ENCODE measurements at regions not wholly inside any gene's neighbourhood (a gene's known extent, or its start where the extent isn't known, plus 50 kb on each side); places are given as distances from the start of the nearest gene placed in this dataset.

DNA sequence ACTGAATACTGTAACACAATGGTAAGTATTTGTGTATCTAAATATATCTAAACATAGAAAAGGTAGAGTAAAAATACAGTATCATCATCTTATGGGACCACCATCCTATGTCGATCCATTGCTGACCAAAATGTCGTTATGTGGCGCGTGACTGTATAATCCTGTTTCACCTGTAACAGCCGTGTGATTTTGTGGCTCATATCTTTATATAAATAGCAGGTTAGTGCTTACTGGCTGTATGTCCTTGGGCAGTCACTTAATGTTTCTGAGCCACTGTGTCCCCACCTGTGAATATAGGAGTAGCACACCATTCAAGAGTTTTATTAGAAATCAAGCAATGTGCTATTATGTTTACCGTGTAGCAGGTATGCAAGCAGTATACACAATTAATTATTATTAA lies 226.2 kb upstream of the FAT1 start:
- H3K4me1 Mint-ChIP-seq: no peaks in the 10 kb centered on the region
- no peaks in the 10 kb centered on the region for H3K79me2 ChIP-seq (ENCODE audit: insufficient read depth, low read length)
- peaks cover 0 to 10% (median 3%) of the 10 kb centered on the region in 7 donors for H3K9me3 Mint-ChIP-seq
- H3K27ac ChIP-seq (ENCODE audit: low read depth in 1 of 2, low read length in 2 of 2): no peak overlapping the region
- no peaks in the 10 kb centered on the region for H3K36me3 Mint-ChIP-seq
- H3K9ac ChIP-seq (ENCODE audit: insufficient read depth, low read length, poor library complexity, severe bottlenecking): no peak overlapping the region
- intact Hi-C loops (cut with micrococcal nuclease): no loop called here
- H4K20me1 ChIP-seq (ENCODE audit: insufficient read depth, low read length): no peaks in the 10 kb centered on the region
- TF ChIP-seq, protein P1, sequence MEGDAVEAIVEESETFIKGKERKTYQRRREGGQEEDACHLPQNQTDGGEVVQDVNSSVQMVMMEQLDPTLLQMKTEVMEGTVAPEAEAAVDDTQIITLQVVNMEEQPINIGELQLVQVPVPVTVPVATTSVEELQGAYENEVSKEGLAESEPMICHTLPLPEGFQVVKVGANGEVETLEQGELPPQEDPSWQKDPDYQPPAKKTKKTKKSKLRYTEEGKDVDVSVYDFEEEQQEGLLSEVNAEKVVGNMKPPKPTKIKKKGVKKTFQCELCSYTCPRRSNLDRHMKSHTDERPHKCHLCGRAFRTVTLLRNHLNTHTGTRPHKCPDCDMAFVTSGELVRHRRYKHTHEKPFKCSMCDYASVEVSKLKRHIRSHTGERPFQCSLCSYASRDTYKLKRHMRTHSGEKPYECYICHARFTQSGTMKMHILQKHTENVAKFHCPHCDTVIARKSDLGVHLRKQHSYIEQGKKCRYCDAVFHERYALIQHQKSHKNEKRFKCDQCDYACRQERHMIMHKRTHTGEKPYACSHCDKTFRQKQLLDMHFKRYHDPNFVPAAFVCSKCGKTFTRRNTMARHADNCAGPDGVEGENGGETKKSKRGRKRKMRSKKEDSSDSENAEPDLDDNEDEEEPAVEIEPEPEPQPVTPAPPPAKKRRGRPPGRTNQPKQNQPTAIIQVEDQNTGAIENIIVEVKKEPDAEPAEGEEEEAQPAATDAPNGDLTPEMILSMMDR (IDR thresholded peaks at IDR 0.05): no peak
- H3K36me3 ChIP-seq (replicated peaks in 1 of 2; ENCODE audit: control insufficient read depth in 1 of 2, insufficient read depth in 2 of 2, low read length in 2 of 2): no peaks in the 10 kb centered on the region
- WGBS (ENCODE audit: insufficient coverage): no CpG with 5 or more reads among the region's 6 CpGs
- no peak overlapping the region for H3K27ac Mint-ChIP-seq
- peaks cover 0 to 4% of the 10 kb centered on the region in 2 donors for H3K9me3 ChIP-seq (replicated peaks in 1 of 2; ENCODE audit: control insufficient read depth in 1 of 2, insufficient read depth in 1 of 2, low read length in 2 of 2)
- H2AFZ ChIP-seq (ENCODE audit: insufficient read depth, low read depth, low read length, poor library complexity, severe bottlenecking): no peak overlapping the region
- no peak for DNase-seq
- no peak overlapping the region for H3K4me3 Mint-ChIP-seq
- no peaks in the 10 kb centered on the region for H3K27me3 ChIP-seq (ENCODE audit: control insufficient read depth in 2 of 2, insufficient read depth in 2 of 2, low read length in 2 of 2)
- H3K4me2 ChIP-seq (replicated peaks; ENCODE audit: extremely low read depth, low read length, poor library complexity, severe bottlenecking): no peak overlapping the region
- no peaks in the 10 kb centered on the region for H3K4me1 ChIP-seq (ENCODE audit: control insufficient read depth in 1 of 2, insufficient read depth in 2 of 2, low read length in 2 of 2)
- no peak overlapping the region for H3K4me3 ChIP-seq (replicated peaks in 1 of 3; ENCODE audit: low read depth in 2 of 3, low read length in 3 of 3)
- H3K27me3 Mint-ChIP-seq (ENCODE audit: low read depth in 3 of 3): no peaks in the 10 kb centered on the region

DNA sequence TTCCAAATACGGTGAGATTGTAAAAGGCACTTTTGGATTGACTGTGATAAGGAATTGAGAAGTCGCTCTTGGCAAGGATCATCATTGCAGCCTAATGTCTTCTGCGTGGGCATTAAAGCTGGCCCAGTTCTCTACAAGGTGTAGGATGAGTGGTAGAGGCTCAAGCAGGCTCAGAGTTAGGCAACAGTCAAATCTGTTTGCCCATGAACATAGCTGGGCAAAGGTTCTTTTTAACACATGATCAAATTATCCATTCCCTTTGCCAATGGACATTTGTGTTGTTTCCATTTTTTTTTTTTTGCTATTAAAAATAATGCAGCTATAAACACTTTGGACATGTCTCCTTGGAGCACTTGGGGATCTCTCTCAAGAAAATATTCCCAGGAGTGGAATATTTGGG lies 229.1 kb upstream of the FAT1 start:
- no peak overlapping the region for H2AFZ ChIP-seq (ENCODE audit: insufficient read depth, low read depth, low read length, poor library complexity, severe bottlenecking)
- H3K4me1 ChIP-seq (ENCODE audit: control insufficient read depth in 1 of 2, insufficient read depth in 2 of 2, low read length in 2 of 2): no peaks in the 10 kb centered on the region
- H3K4me1 Mint-ChIP-seq: no peaks in the 10 kb centered on the region
- no peaks in the 10 kb centered on the region for H3K27me3 ChIP-seq (ENCODE audit: control insufficient read depth in 2 of 2, insufficient read depth in 2 of 2, low read length in 2 of 2)
- H3K36me3 ChIP-seq (replicated peaks in 1 of 2; ENCODE audit: control insufficient read depth in 1 of 2, insufficient read depth in 2 of 2, low read length in 2 of 2): no peaks in the 10 kb centered on the region
- 91% methylated on average over 1 of the region's 3 CpGs for WGBS (ENCODE audit: insufficient coverage)
- H3K27me3 Mint-ChIP-seq (ENCODE audit: low read depth in 3 of 3): no peaks in the 10 kb centered on the region
- H3K27ac ChIP-seq (ENCODE audit: low read depth in 1 of 2, low read length in 2 of 2): no peak overlapping the region
- no peaks in the 10 kb centered on the region for H3K9me3 ChIP-seq (replicated peaks in 1 of 2; ENCODE audit: control insufficient read depth in 1 of 2, insufficient read depth in 1 of 2, low read length in 2 of 2)
- no peaks in the 10 kb centered on the region for H3K36me3 Mint-ChIP-seq
- TF ChIP-seq, protein P1 (IDR thresholded peaks at IDR 0.05): no peak
- H3K9ac ChIP-seq (ENCODE audit: insufficient read depth, low read length, poor library complexity, severe bottlenecking): no peak overlapping the region
- no peak overlapping the region for H3K27ac Mint-ChIP-seq
- intact Hi-C loops (cut with micrococcal nuclease): no loop called here
- no peaks in the 10 kb centered on the region for H3K79me2 ChIP-seq (ENCODE audit: insufficient read depth, low read length)
- no peak for DNase-seq
- peaks cover 0 to 17% (median 8%) of the 10 kb centered on the region in 7 donors for H3K9me3 Mint-ChIP-seq
- H4K20me1 ChIP-seq (ENCODE audit: insufficient read depth, low read length): no peaks in the 10 kb centered on the region
- no peak overlapping the region for H3K4me3 ChIP-seq (replicated peaks in 1 of 3; ENCODE audit: low read depth in 2 of 3, low read length in 3 of 3)
- no peak overlapping the region for H3K4me2 ChIP-seq (replicated peaks; ENCODE audit: extremely low read depth, low read length, poor library complexity, severe bottlenecking)
- H3K4me3 Mint-ChIP-seq: no peak overlapping the region
